Liver (tissue), 3 donors: ENCODE measurements at regions not wholly inside any gene's neighbourhood (a gene's known extent, or its start where the extent isn't known, plus 50 kb on each side); places are given as distances from the start of the nearest gene placed in this dataset.

Experiments used
- MAX ChIP-seq: IDR thresholded peaks from 2 replicates; pipeline ENCODE4 v1.6.1; 2016; ENCODE audit warnings: antibody characterized with exemption
- RXRA ChIP-seq, 2 donors: IDR thresholded peaks; 2 replicates each; pipeline ENCODE4 v1.6.1; 2017 to 2018; ENCODE audit warnings: antibody characterized with exemption in 2 of 2, mild to moderate bottlenecking in 1 of 2
- SP1 ChIP-seq: IDR thresholded peaks from 2 replicates; pipeline ENCODE4 v1.6.1; 2018; ENCODE audit warnings: antibody characterized with exemption, mild to moderate bottlenecking
- TAF1 ChIP-seq: conservative IDR thresholded peaks from 2 replicates; pipeline ENCODE4 v1.6.1; 2016; ENCODE audit warnings: antibody characterized with exemption, mild to moderate bottlenecking
- YY1 ChIP-seq: IDR thresholded peaks from 2 replicates; pipeline ENCODE4 v1.6.1; 2016; ENCODE audit warnings: antibody characterized with exemption, mild to moderate bottlenecking
- TF ChIP-seq, protein P1 (sequence below): fragments of 150-350 bp; IDR thresholded peaks from 2 replicates; pipeline ENCODE4 v1.5.1; 2017; ENCODE audit warnings: improper control_type of control experiment, low read depth, low read length; ENCODE audit not compliant: missing input control
- TF ChIP-seq, protein P2 (sequence below): IDR thresholded peaks from 2 replicates; pipeline ENCODE4 v1.6.1; 2016; ENCODE audit warnings: antibody characterized with exemption, mild to moderate bottlenecking
- donor health status: healthy.
- donor health status: healthy.

GRCh38 chr14:97458255-97458654 lies 661.1 kb downstream of the VRK1 start:
- TF ChIP-seq MAX = no peak
- no peak for TF ChIP-seq TAF1
- no peak for TF ChIP-seq YY1
- TF ChIP-seq, protein P1, sequence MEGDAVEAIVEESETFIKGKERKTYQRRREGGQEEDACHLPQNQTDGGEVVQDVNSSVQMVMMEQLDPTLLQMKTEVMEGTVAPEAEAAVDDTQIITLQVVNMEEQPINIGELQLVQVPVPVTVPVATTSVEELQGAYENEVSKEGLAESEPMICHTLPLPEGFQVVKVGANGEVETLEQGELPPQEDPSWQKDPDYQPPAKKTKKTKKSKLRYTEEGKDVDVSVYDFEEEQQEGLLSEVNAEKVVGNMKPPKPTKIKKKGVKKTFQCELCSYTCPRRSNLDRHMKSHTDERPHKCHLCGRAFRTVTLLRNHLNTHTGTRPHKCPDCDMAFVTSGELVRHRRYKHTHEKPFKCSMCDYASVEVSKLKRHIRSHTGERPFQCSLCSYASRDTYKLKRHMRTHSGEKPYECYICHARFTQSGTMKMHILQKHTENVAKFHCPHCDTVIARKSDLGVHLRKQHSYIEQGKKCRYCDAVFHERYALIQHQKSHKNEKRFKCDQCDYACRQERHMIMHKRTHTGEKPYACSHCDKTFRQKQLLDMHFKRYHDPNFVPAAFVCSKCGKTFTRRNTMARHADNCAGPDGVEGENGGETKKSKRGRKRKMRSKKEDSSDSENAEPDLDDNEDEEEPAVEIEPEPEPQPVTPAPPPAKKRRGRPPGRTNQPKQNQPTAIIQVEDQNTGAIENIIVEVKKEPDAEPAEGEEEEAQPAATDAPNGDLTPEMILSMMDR = no peak
- no peak for TF ChIP-seq RXRA (IDR thresholded peaks at IDR 0.05)
- TF ChIP-seq, protein P2, sequence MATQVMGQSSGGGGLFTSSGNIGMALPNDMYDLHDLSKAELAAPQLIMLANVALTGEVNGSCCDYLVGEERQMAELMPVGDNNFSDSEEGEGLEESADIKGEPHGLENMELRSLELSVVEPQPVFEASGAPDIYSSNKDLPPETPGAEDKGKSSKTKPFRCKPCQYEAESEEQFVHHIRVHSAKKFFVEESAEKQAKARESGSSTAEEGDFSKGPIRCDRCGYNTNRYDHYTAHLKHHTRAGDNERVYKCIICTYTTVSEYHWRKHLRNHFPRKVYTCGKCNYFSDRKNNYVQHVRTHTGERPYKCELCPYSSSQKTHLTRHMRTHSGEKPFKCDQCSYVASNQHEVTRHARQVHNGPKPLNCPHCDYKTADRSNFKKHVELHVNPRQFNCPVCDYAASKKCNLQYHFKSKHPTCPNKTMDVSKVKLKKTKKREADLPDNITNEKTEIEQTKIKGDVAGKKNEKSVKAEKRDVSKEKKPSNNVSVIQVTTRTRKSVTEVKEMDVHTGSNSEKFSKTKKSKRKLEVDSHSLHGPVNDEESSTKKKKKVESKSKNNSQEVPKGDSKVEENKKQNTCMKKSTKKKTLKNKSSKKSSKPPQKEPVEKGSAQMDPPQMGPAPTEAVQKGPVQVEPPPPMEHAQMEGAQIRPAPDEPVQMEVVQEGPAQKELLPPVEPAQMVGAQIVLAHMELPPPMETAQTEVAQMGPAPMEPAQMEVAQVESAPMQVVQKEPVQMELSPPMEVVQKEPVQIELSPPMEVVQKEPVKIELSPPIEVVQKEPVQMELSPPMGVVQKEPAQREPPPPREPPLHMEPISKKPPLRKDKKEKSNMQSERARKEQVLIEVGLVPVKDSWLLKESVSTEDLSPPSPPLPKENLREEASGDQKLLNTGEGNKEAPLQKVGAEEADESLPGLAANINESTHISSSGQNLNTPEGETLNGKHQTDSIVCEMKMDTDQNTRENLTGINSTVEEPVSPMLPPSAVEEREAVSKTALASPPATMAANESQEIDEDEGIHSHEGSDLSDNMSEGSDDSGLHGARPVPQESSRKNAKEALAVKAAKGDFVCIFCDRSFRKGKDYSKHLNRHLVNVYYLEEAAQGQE = no peak
- TF ChIP-seq SP1 = no peak
